K562 (cell line): ENCODE measurements at regions not wholly inside any gene's neighbourhood (a gene's known extent, or its start where the extent isn't known, plus 50 kb on each side); places are given as distances from the start of the nearest gene placed in this dataset.

Experiments
- ATAC-seq: fragments of 200-7000 bp; cut with Tn5 transposase; 3 replicates; pipeline ENCODE4 v1.9.1; 2020; ENCODE audit warnings: moderate library complexity
- BruUV-seq: library from RNA; stranded (reverse); fragments of 400-500 nt; replicated peaks from 2 replicates; lab custom pipeline; 2021; lab: Mats Ljungman, UMichigan
- CTCF ChIA-PET: fragments of 300-600 bp; formaldehyde crosslinking; extraction: SDS; loops from one replicate; lab custom pipeline; 2021; ENCODE audit warnings: low intra/inter-chr PET ratio; lab: Yijun Ruan, JAX
- POLR2A ChIA-PET: fragments of 300-600, 350-650 bp; sonication (Branson Sonifier 250); formaldehyde crosslinking; extraction: SDS; loops from one replicate; lab custom pipeline; 2021; ENCODE audit warnings: antibody characterized with exemption, inconsistent platforms; lab: Yijun Ruan, JAX
- DNase-seq, 4 experiments: peaks; one replicate each; pipeline versions ENCODE4 v3.0.0 to v3.0.0-alpha.2; 2011 to 2018; ENCODE audit warnings: low spot score in 3 of 4, mixed read lengths in 3 of 4; ENCODE audit errors: extremely low read depth in 1 of 4
- FAIRE-seq: peaks from 2 replicates; lab custom pipeline; 2011; peaks lifted over from hg19 to GRCh38; lab: Jason Lieb, UNC
- H2AFZ ChIP-seq: 2 replicates; pipeline ENCODE4 v1.6.0; 2011; ENCODE audit warnings: low read depth, low read length, control low read depth, inconsistent platforms
- H3K27ac ChIP-seq: fragments of 200-600 bp; 3 replicates; pipeline ENCODE4 v1.8.0; 2011; ENCODE audit warnings: low read depth, mild to moderate bottlenecking, control low read depth, inconsistent platforms, low read length, moderate library complexity, mixed read lengths; ENCODE audit errors: extremely low read depth
- H3K27me3 ChIP-seq, 2 experiments: fragments of 300-600 bp in 1 of 2; 2 replicates in 1 of 2; 3 replicates in 1 of 2; pipeline versions ENCODE4 v1.6.0 to v1.8.0; 2011; ENCODE audit warnings: inconsistent platforms in 2 of 2, low read length in 2 of 2, mild to moderate bottlenecking in 1 of 2, mixed read lengths in 1 of 2, moderate library complexity in 1 of 2; ENCODE audit not compliant: control insufficient read depth in 2 of 2, insufficient read depth in 2 of 2
- H3K36me3 ChIP-seq: fragments of 300-600 bp; 3 replicates; pipeline ENCODE4 v1.8.0; 2011; ENCODE audit warnings: mild to moderate bottlenecking, low read length, inconsistent platforms; ENCODE audit not compliant: control insufficient read depth, insufficient read depth
- H3K4me1 ChIP-seq, 2 experiments: fragments of 200-600 bp in 1 of 2; replicated peaks in 1 of 2; 2 replicates in 1 of 2; 3 replicates in 1 of 2; pipeline versions ENCODE4 v1.5.1 to v1.8.0; 2011; ENCODE audit warnings: inconsistent platforms in 2 of 2, low read length in 2 of 2, mild to moderate bottlenecking in 1 of 2, mixed read lengths in 1 of 2, moderate library complexity in 1 of 2; ENCODE audit not compliant: control insufficient read depth in 2 of 2, insufficient read depth in 2 of 2
- H3K4me2 ChIP-seq: 2 replicates; pipeline ENCODE4 v1.6.1; 2011; ENCODE audit warnings: low read length, control low read depth, inconsistent platforms, mixed read lengths; ENCODE audit not compliant: insufficient read depth
- H3K4me3 ChIP-seq: fragments of 200-600 bp; sonication (generic), shearing (Covaris generic); 2 replicates; pipeline ENCODE4 v1.5.1; 2016; ENCODE audit warnings: control low read depth, inconsistent platforms
- H3K79me2 ChIP-seq: fragments of 200-600 bp; 3 replicates; pipeline ENCODE4 v1.8.0; 2011; ENCODE audit warnings: low read length, inconsistent platforms; ENCODE audit not compliant: control insufficient read depth, insufficient read depth
- H3K9ac ChIP-seq, 2 experiments: 2 replicates each; pipeline versions ENCODE4 v1.6.0 to v1.6.1; 2011; ENCODE audit warnings: low read depth in 2 of 2, low read length in 2 of 2, control low read depth in 1 of 2, inconsistent platforms in 1 of 2, mild to moderate bottlenecking in 1 of 2, mixed read lengths in 1 of 2; ENCODE audit not compliant: insufficient read depth in 1 of 2
- H3K9me1 ChIP-seq: one replicate; pipeline ENCODE4 v1.6.0; 2011; ENCODE audit warnings: inconsistent platforms, mild to moderate bottlenecking, low read length, moderate library complexity; ENCODE audit not compliant: control insufficient read depth, insufficient read depth
- H3K9me3 ChIP-seq: replicated peaks from 2 replicates; pipeline ENCODE4 v1.5.1; 2011; ENCODE audit warnings: low read depth, low read length, inconsistent platforms; ENCODE audit not compliant: control insufficient read depth, insufficient read depth
- H4K20me1 ChIP-seq: replicated peaks from 2 replicates; pipeline ENCODE4 v1.6.1; 2011; ENCODE audit warnings: low read length, inconsistent platforms, mixed read lengths; ENCODE audit not compliant: control insufficient read depth, insufficient read depth
- HDAC6 ChIP-seq: IDR thresholded peaks from 2 replicates; pipeline ENCODE4 v1.6.1; 2012; ENCODE audit warnings: low read depth, mild to moderate bottlenecking, control low read depth, inconsistent platforms, low read length, moderate library complexity
- HNRNPK ChIP-seq: fragments of 200-400 bp; formaldehyde crosslinking; IDR thresholded peaks from one replicate; pipeline ENCODE4 v1.6.1; 2018; ENCODE audit warnings: mild to moderate bottlenecking, low read depth, low read length; ENCODE audit not compliant: poor library complexity, severe bottlenecking
- KHSRP ChIP-seq: fragments of 450-650 bp; IDR thresholded peaks from 2 replicates; pipeline ENCODE4 v1.6.1; 2017
- NR2C2 ChIP-seq, 2 experiments: fragments of 200-800 bp in 1 of 2; sonication (Bioruptor generic) in 1 of 2; sonication (generic) in 1 of 2; formaldehyde crosslinking in 1 of 2; IDR thresholded peaks; 2 replicates each; pipeline versions ENCODE4 v1.6.1 to v1.8.0; 2016 to 2022; ENCODE audit warnings: mild to moderate bottlenecking in 1 of 2, missing compliant biosample characterization in 1 of 2, missing genetic modification characterization in 1 of 2, missing genetic modification reagents in 1 of 2
- NUFIP1 ChIP-seq: fragments of 450-650 bp; IDR thresholded peaks from 2 replicates; pipeline ENCODE4 v1.6.1; 2018; ENCODE audit not compliant: partially characterized antibody
- RBM34 ChIP-seq: fragments of 200-400 bp; formaldehyde crosslinking; IDR thresholded peaks from 2 replicates; pipeline ENCODE4 v1.6.1; 2018; ENCODE audit warnings: low read length, borderline replicate concordance; ENCODE audit not compliant: insufficient read depth
- RBM39 ChIP-seq: fragments of 200-400 bp; formaldehyde crosslinking; optimal IDR thresholded peaks from 2 replicates; pipeline ENCODE3; 2018; ENCODE audit warnings: low read depth, low read length
- SRSF3 ChIP-seq: fragments of 200-400 bp; formaldehyde crosslinking; IDR thresholded peaks from 2 replicates; pipeline ENCODE4 v1.6.1; 2016; ENCODE audit warnings: mild to moderate bottlenecking, low read length, moderate library complexity; ENCODE audit not compliant: insufficient read depth
- TBP ChIP-seq: optimal IDR thresholded peaks from 2 replicates; pipeline ENCODE3; 2011; ENCODE audit warnings: low read depth, low read length, improper control_type of control experiment
- U2AF1 ChIP-seq: fragments of 200-400 bp; formaldehyde crosslinking; optimal IDR thresholded peaks from 2 replicates; pipeline ENCODE3; 2017; ENCODE audit warnings: mild to moderate bottlenecking, low read depth, low read length, moderate library complexity
- ZFP30 ChIP-seq: fragments of 250-450 bp; sonication (Bioruptor Pico); IDR thresholded peaks from 2 replicates; pipeline ENCODE4 v1.8.0; 2022; ENCODE audit warnings: moderate library complexity, mild to moderate bottlenecking, inconsistent platforms, borderline replicate concordance
- ZNF212 ChIP-seq: fragments of 450-650 bp; formaldehyde crosslinking; IDR thresholded peaks from 2 replicates; pipeline ENCODE4 v1.4.0; 2020; ENCODE audit warnings: mild to moderate bottlenecking
- ZNF696 ChIP-seq: fragments of 250-450 bp; sonication (Bioruptor Pico); conservative IDR thresholded peaks from 2 replicates; pipeline ENCODE4 v1.4.0; 2020; ENCODE audit warnings: mild to moderate bottlenecking, moderate library complexity
- WGBS: fragments of 100-300 bp; shearing (Covaris generic); methylation state at CpG from one replicate; pipeline ENCODE4 v1.1.6; 2016; ENCODE audit warnings: low coverage, mixed read lengths; ENCODE audit not compliant: insufficient coverage; ENCODE audit errors: missing lambda C conversion rate; 5-methylcytosine and 5-hydroxymethylcytosine counted together
- in situ Hi-C: fragments of 300-500 bp; cut with MboI; formaldehyde crosslinking; loops from 4 replicates; pipeline ENCODE4 v1.15.0; 2018; ENCODE audit warnings: inconsistent platforms, mixed read lengths
- intact Hi-C: fragments of 100-400 bp; cut with micrococcal nuclease; formaldehyde crosslinking; loops from 2 replicates; pipeline ENCODE4 v1.14.2; 2022
- TF ChIP-seq, protein P1 (sequence below): fragments of 250-450 bp; sonication (Bioruptor Pico); IDR thresholded peaks from 2 replicates; pipeline ENCODE4 v1.5.0; 2020; ENCODE audit warnings: mild to moderate bottlenecking

DNA sequence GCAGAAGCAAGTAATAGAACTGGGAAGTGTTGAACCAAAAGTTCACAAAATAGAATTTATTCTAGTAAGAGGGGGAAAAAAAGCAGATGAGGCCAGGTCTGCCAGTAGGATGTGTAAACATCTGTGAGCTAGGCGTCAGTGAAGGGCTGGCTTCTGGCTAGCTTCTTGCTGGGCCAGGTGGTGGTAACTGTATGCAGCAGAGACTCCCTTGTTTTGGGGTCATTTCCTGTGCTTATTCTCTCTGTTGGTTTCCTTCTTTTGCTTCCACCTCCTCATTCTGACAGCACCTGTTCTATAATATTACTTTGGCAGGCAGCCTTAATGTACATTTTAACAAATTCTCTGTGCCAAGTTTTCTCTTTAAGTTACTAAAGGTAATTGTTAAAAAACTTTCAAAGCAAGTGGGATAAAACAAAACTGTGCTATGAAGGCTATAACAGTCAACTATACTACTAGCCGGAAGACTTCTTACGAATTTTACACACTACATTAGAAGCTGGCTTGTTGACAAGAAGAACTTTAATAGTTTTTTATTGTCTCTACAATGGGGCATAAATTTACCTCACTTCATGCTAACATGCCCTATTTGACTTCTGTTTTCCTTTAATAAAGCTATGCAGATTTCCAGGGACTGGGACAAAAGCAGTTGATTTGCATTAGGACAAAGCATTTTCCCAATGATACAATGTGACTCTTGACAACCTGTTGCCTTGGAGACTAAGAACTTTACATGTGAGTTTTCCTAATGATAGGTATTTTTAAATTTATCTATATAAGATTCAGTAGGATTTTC is 318.8 kb upstream of the NAALADL2 start:
- BruUV-seq, result no TSS peak

More for the DNA sequence above, 318.8 kb upstream of the NAALADL2 start:
- DNase-seq (no peak), FAIRE-seq (no peak), ATAC-seq (no peak)
- Histone ChIP-seq H3K27me3 (no peaks in the 10 kb centered on the region), H3K4me3 (no peak overlapping the region), H3K36me3 (no peaks in the 10 kb centered on the region), H3K9me1 (no peaks in the 10 kb centered on the region), H3K79me2 (no peaks in the 10 kb centered on the region), H3K27ac (no peak overlapping the region), H4K20me1 (no peaks in the 10 kb centered on the region), H3K9ac (no peak overlapping the region), H3K4me2 (no peak overlapping the region), H2AFZ (no peak overlapping the region), H3K4me1 (no peaks in the 10 kb centered on the region), H3K9me3 (no peaks in the 10 kb centered on the region)
- in situ Hi-C loops, result no loop called here
- POLR2A ChIA-PET, result no interaction called here
- TF ChIP-seq TBP, result no peak
- TF ChIP-seq HDAC6, result no peak
- no peak for TF ChIP-seq ZFP30
- TF ChIP-seq RBM39, result no peak
- TF ChIP-seq HNRNPK, result no peak
- no peak for TF ChIP-seq KHSRP
- TF ChIP-seq U2AF1, result no peak
- TF ChIP-seq SRSF3, result no peak
- TF ChIP-seq ZNF696 (CRISPR knock-in tag), result no peak
- TF ChIP-seq NUFIP1, result no peak
- no peak for TF ChIP-seq RBM34
- TF ChIP-seq NR2C2 (CRISPR knock-in tag; IDR thresholded peaks at IDR 0.05), result no peak
- no peak for TF ChIP-seq NR2C2 (tag; IDR thresholded peaks at IDR 0.05)
- TF ChIP-seq, protein P1, sequence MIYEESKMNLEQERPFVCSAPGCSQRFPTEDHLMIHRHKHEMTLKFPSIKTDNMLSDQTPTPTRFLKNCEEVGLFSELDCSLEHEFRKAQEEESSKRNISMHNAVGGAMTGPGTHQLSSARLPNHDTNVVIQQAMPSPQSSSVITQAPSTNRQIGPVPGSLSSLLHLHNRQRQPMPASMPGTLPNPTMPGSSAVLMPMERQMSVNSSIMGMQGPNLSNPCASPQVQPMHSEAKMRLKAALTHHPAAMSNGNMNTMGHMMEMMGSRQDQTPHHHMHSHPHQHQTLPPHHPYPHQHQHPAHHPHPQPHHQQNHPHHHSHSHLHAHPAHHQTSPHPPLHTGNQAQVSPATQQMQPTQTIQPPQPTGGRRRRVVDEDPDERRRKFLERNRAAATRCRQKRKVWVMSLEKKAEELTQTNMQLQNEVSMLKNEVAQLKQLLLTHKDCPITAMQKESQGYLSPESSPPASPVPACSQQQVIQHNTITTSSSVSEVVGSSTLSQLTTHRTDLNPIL, result no peak
- no peak for TF ChIP-seq ZNF212 (CRISPR knock-in tag)
- CTCF ChIA-PET, result no interaction called here
- intact Hi-C loops, result no loop called here
- WGBS, result 0% methylated on average over 3 of the region's 3 CpGs
